Fibroblast of skin of right biceps (primary cell): ENCODE measurements at regions not wholly inside any gene's neighbourhood (a gene's known extent, or its start where the extent isn't known, plus 50 kb on each side); places are given as distances from the start of the nearest gene placed in this dataset.
"Not testable (repeated sequence)": the region's sequence is repeated elsewhere in the genome, so short reads cannot be mapped to it uniquely, and the experiment has no call there.

Source experiments
- DNase-seq: peaks from one replicate; pipeline ENCODE4 v3.0.0-alpha.2; 2013

DNA sequence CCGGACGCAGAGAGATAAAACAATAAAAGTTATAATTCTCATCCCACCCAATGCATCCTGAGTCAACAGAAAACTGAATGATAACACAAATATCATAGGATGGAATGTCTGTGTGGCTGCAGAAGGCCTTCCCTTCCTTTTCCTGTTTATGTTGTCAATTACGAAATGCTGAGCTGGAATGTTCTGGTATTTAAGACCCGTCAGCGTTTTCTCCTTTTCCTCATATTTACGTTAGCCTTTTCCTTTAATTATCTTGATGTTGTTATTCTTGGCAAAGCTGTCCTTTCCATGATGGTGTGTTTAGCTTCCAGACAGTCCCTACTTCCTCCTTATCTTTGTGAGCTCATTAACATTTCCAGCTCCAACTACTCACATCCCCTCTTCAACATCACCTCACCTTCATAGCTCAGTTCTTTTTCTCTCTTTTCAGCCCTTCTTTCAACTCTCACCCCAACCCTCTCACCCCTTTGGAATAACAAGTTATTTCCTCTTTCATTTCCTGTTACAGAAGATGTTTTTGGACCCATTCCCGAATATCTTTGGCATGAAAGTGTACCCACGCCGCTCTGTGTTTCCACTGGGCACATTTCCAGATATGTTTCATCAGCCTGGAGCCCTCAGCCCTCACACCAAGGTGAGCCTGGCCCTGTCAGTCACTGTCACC lies 221.6 kb downstream of the NR2F1-AS1 start:
- peak; percentile 50 for DNase-seq

DNA sequence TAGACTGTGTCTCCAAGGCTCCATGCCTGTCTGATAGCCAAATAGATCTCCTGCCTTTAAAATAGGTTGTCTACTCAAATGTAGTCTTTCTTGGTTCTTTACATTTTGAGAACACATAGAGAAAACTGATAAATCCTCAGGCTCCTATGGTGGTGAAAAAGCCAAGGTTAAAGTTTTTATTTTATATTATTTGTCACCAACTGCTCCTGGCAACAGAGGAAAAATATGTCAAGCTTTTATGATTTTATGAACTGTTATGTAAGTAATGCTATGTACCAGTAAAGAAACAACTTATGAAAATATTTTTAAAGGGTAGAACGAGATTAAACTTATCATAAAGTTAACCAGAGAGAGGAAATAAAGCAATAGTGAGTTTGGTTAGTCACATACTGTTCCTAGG lies 222.8 kb downstream of the NR2F1-AS1 start:
- no peak for DNase-seq

GRCh38 chr5:93357686-93358085 lies 223.3 kb downstream of the NR2F1-AS1 start:
- DNase-seq, result no peak

- no peak for DNase-seq
Observed at GRCh38 chr5:93355691-93356090, 225.3 kb downstream of the NR2F1-AS1 start.

GRCh38 chr5:93352186-93352585 lies 228.8 kb downstream of the NR2F1-AS1 start:
- no peak for DNase-seq

GRCh38 chr5:93349613-93350012 lies 231.4 kb downstream of the NR2F1-AS1 start:
- DNase-seq, result peak; percentile 65

GRCh38 chr5:93348231-93348630 lies 232.8 kb downstream of the NR2F1-AS1 start:
- peak; percentile 10 for DNase-seq

- DNase-seq, result not testable (repeated sequence)
Observed at GRCh38 chr5:93346850-93347249, 234.2 kb downstream of the NR2F1-AS1 start.

GRCh38 chr5:93346301-93346700 lies 234.7 kb downstream of the NR2F1-AS1 start:
- no peak for DNase-seq

GRCh38 chr5:93343570-93343969 lies 237.4 kb downstream of the NR2F1-AS1 start:
- peak; percentile 7 for DNase-seq

DNA sequence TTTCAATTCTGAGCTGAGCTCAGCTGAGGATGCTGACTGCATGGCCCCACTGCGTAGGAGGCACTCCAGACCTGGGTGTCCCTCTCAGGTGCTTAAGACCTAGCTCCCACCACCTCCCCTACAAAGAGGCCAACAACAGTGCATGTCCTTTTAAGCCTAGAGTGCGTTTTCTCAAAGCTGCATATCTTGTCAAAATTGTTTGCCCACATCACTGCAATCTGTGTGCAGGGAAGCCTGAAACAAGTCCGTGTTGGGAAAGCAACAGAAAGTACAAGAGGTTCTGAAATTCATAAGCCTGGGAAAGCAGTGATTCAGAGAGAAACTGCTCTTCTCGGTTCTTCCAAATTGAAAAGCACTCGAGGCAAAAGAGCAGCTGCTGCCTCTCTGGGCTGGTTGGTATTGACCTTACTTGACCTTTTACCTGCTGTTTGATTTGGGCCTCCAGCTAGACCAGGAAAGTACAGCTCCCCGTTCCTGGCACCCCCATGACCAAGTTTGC lies 238.4 kb downstream of the NR2F1-AS1 start:
- DNase-seq, result no peak

- no peak for DNase-seq
Observed at GRCh38 chr5:93340881-93341280, 240.1 kb downstream of the NR2F1-AS1 start.

- DNase-seq, result no peak
Observed at GRCh38 chr5:93337138-93337537, 243.9 kb downstream of the NR2F1-AS1 start.

DNA sequence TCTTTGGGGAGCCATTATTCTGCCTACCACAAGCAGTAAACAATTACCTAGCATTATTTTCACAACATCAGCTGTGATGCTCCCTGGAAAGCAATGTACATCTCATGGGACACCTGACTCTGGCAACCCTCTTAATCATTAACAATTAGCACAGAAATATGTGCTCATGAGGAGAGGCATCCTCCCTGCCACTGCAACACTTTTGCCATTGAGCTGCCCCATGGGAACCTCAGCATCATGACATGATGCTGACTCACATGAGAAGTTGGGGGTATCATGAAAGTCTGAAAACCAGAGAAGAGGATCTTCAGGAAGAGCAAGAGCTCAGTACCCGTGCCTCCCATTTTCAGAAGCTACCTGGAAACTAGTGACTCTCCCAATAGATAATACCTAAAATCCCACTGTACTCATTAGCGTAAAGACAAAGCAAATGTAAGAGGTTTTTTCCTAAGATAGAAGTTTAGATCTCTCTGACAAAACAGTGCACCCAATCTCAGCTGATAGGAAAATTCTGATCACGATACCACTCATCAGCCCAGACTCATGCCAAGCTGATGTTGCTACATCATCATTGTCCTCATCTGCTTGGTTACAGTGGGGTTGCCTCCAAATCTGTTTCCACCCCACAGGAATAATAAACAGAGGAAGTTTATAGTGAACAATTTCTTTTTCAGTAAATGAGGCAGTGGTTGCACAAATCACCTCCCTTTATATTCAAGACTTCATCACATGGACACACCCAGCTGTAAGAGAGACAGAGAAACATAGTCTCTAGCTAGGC lies 244.5 kb downstream of the NR2F1-AS1 start:
- no peak for DNase-seq

DNA sequence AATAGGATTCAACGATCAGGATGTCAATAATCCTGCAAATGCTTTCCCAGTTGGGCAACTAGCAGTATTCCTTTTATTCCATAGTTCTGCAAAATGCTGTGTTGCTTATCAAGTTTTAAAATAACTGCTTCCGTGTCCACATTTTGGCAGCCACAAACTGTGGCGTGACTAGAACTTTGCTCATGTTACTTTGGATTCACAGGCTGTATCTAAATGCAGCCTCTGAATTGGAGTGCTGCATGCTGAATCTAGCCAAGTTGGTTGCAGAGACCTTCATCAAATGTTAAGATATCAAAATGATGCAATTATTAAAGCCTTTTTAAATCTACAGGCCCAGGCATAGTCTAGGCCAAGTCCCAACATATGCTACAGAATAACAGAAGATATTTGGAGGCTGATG lies 249.2 kb downstream of the NR2F1-AS1 start:
- no peak for DNase-seq

- DNase-seq, result no peak
Observed at GRCh38 chr5:93331241-93331640, 249.8 kb downstream of the NR2F1-AS1 start.

DNA sequence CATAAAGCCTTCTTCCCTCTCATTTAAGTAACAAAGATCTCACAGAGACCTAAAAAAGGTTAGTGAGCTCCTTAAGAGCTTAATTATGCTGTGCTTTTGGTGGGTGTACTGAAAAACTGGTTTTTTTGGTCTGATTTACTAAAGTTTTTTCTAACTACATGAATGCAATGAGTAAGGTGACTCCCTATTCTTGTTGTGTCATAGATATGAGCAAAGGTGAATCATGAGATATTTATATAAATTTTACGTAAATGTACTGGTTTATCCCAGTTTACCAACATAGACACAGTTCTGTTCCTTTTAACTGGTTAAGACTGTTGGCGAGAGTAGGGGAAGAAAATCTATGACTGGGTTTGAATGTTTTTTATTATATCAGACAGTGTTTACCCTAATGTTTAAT lies 250.5 kb downstream of the NR2F1-AS1 start:
- DNase-seq, result peak; percentile 7

GRCh38 chr5:93329756-93330155 lies 251.3 kb downstream of the NR2F1-AS1 start:
- no peak for DNase-seq

- no peak for DNase-seq
Observed at GRCh38 chr5:93328833-93329232, 252.2 kb downstream of the NR2F1-AS1 start.

DNA sequence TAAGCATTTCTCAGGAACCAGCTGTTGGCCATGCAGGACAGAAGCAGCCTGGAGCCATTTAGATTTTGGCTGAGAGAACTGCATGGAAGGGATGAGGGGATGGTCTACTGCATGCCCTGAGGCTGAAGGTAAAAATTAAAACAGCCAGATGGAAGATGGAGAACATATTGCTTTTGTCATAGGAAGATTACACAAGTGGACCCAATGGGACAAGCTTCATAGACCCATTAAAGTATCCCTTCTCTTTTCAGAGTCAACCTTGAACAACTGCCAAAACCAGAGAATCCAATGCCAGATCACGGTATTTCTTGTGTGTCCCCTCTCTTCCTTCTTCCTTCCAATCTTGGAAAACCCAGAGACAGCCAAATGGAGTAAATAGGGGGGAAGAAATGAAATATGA lies 253.4 kb downstream of the NR2F1-AS1 start:
- DNase-seq, result no peak

DNA sequence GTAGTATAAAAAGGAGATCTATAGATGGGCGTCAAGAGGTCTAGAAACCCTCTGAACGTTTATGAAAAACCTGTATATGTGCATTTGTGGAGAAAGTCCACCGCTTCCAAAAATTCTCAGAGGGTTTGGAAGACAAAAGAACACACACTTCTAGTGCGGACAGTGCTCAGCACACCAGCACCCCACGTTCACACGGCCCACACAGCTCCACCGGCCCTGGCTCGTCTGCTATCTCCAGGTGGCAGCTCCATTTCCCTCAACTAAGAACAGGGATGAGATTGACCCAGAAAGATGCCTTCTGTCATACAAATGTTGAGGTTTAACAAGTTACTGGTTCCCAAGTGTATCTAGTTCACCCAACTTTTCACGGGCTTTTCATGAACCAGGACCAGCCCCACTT lies 255.1 kb downstream of the NR2F1-AS1 start:
- no peak for DNase-seq

DNA sequence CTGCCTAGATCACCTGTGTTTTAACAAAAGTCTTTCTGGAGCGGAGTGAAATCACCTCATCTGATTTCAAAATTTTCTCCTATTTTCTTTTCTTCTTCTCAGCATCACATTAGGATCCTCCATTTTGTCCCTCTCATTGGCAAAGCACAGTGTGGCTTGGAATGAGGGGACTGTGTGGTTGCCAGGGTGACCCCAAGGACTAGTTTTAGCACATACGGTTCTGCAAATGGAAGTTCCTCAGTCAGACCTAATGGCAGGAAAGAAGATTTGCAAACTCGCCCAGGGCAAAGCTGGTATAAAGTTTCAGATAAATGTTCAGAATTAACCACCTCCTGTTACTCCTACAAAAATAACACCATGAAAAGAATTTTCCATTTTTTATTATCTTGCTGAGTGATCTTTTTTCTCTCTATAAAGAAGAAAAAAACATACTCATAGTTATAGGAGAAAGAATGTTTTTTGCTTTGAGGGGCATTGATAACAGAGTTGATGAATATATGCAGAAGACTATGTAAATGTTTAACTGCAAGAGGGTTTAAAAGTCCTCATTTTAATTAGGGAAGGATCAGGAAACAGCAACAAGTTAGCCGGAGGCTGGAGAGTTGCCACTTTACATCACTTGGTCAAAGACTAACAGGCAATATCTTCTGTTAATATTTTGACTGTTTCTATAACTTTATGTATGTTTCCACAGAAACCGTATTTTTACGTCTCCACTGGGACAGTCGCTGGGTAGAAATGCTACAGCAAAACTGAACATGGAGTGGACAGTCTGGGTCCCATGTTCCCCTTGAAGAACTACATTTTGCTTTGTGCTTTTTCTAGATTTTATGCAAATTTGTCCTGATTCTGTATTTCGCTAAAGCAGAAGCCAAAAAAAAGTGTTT lies 257.8 kb downstream of the NR2F1-AS1 start:
- DNase-seq, result no peak

DNA sequence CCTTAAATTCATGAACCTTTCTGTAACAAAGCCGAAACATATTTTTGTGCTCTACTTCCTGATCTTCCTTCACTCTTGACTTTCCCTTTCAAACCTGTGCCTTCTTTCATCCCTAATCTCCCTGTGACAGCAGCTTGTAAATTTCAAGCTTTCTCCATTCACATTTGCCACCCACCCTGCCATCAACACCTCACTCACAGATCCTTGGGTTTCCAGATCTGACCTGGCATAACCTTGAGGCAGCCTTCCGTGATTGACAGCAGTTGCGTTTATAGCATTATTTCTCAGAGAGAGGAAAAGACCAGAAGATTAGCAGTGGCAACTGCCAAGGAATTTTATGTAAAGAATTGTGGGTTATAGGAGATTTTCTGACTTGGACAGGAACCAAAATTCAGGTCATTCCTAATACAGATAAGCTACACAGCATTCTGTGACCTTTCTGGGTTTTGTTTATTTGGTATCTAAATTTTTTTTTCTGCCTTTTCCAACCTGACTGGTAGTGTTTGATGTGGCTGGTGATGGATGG lies 260.0 kb downstream of the NR2F1-AS1 start:
- no peak for DNase-seq
